ENCODE measurements at regions not wholly inside any gene's neighbourhood (a gene's known extent, or its start where the extent isn't known, plus 50 kb on each side); places are given as distances from the start of the nearest gene placed in this dataset.

DNA sequence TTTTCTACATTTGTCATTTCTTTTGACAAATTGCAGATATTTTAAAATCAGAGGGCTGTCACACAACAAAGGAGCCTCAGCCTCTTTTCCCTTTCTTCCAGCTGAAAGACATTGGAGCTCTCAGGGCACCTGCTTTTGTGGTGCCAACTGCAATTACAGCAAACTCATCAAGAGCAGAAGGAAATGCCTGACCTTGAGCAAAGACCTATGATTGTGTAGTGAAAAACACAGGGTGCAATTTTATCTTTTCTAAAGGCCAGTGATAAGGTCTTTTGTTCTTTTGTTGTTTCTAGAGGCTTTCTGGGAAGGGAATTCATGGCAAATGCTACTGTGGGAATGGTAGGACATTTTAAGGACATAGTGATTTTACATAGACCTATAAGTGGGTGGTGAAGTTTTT is 214.3 kb downstream of the OXSM start:
- Histone ChIP-seq H3K4me3 (no peak overlapping the region), H3K9ac (ENCODE audit: insufficient read depth in 1 of 2, low read depth in 2 of 2, low read length in 2 of 2) (no peak overlapping the region), H3K36me3 (ENCODE audit: control insufficient read depth, insufficient read depth, low read length) (no peaks in the 10 kb centered on the region), H4K20me1 (replicated peaks; ENCODE audit: control insufficient read depth, insufficient read depth, low read length) (no peaks in the 10 kb centered on the region), H3K27ac (ENCODE audit: extremely low read depth, low read depth, low read length) (no peak overlapping the region), H3K9me3 (replicated peaks; ENCODE audit: control insufficient read depth, insufficient read depth, low read depth, low read length) (no peaks in the 10 kb centered on the region), H3K4me1 (replicated peaks in 1 of 2; ENCODE audit: control insufficient read depth in 2 of 2, insufficient read depth in 2 of 2, low read length in 2 of 2) (no peaks in the 10 kb centered on the region), H2AFZ (ENCODE audit: low read depth, low read length) (no peak overlapping the region), H3K4me2 (ENCODE audit: insufficient read depth, low read length) (no peak overlapping the region), H3K9me1 (ENCODE audit: control insufficient read depth, insufficient read depth, low read length) (no peaks in the 10 kb centered on the region), H3K27me3 (ENCODE audit: control insufficient read depth in 2 of 2, insufficient read depth in 2 of 2, low read length in 2 of 2) (no peaks in the 10 kb centered on the region), H3K79me2 (ENCODE audit: control insufficient read depth, insufficient read depth, low read length) (no peaks in the 10 kb centered on the region)
- POLR2A ChIA-PET: no interaction called here
- no peak for DNase-seq (ENCODE audit: extremely low read depth in 1 of 4, low spot score in 3 of 4)
- CTCF ChIA-PET (ENCODE audit: low intra/inter-chr PET ratio): no interaction called here
- FAIRE-seq: no peak
- BruUV-seq (replicated peaks): no TSS peak
- TF ChIP-seq HMG20A (CRISPR knock-in tag; conservative IDR thresholded peaks at IDR 0.05): no peak
- no peak for ATAC-seq
- intact Hi-C loops (cut with micrococcal nuclease) (no loop called here), in situ Hi-C loops (cut with MboI) (no loop called here)

DNA sequence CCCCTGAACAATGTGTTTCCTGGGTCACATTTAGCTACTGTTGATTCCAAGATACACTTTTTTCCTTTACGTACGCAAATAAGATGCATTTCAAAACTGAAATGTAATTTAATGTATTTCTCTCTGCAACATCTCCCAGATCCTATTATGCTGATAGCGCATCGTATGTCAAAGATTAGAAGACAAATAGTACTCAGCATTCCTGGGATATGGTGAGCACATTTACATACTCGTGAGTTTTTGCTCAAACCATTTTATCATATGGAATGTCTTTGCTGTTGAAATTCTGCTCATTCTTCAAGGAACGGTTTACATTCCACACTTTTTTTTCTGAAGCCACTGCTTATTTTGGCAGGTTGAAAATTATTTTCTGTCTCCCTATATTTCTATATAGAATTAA is 221.4 kb downstream of the OXSM start:
- no peak for ATAC-seq

More for the DNA sequence above, 221.4 kb downstream of the OXSM start:
- H2AFZ ChIP-seq (ENCODE audit: low read depth, low read length): no peak overlapping the region
- no peaks in the 10 kb centered on the region for H3K9me1 ChIP-seq (ENCODE audit: control insufficient read depth, insufficient read depth, low read length)
- CTCF ChIA-PET (ENCODE audit: low intra/inter-chr PET ratio): no interaction called here
- H3K27me3 ChIP-seq (ENCODE audit: control insufficient read depth in 2 of 2, insufficient read depth in 2 of 2, low read length in 2 of 2): no peaks in the 10 kb centered on the region
- no peaks in the 10 kb centered on the region for H3K79me2 ChIP-seq (ENCODE audit: control insufficient read depth, insufficient read depth, low read length)
- no peaks in the 10 kb centered on the region for H4K20me1 ChIP-seq (replicated peaks; ENCODE audit: control insufficient read depth, insufficient read depth, low read length)
- intact Hi-C loops (cut with micrococcal nuclease): no loop called here
- 4% methylated on average over 6 of the region's 6 CpGs for WGBS (ENCODE audit: insufficient coverage, low coverage, missing lambda C conversion rate)
- no peak overlapping the region for H3K4me3 ChIP-seq
- in situ Hi-C loops (cut with MboI): no loop called here
- POLR2A ChIA-PET: no interaction called here
- H3K27ac ChIP-seq (ENCODE audit: extremely low read depth, low read depth, low read length): no peak overlapping the region
- H3K9ac ChIP-seq (ENCODE audit: insufficient read depth in 1 of 2, low read depth in 2 of 2, low read length in 2 of 2): no peak overlapping the region
- TF ChIP-seq ERF (CRISPR knock-in tag; IDR thresholded peaks at IDR 0.05) (no peak), JUND (IDR thresholded peaks at IDR 0.05; ENCODE audit: borderline replicate concordance, low read depth, low read length) (no peak), JUND (tag; IDR thresholded peaks at IDR 0.05; ENCODE audit: borderline replicate concordance, low read depth, low read length) (no peak), ZNF282 (CRISPR knock-in tag; IDR thresholded peaks at IDR 0.05) (no peak)
- TF ChIP-seq, protein P1, sequence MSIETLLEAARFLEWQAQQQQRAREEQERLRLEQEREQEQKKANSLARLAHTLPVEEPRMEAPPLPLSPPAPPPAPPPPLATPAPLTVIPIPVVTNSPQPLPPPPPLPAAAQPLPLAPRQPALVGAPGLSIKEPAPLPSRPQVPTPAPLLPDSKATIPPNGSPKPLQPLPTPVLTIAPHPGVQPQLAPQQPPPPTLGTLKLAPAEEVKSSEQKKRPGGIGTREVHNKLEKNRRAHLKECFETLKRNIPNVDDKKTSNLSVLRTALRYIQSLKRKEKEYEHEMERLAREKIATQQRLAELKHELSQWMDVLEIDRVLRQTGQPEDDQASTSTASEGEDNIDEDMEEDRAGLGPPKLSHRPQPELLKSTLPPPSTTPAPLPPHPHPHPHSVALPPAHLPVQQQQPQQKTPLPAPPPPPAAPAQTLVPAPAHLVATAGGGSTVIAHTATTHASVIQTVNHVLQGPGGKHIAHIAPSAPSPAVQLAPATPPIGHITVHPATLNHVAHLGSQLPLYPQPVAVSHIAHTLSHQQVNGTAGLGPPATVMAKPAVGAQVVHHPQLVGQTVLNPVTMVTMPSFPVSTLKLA (conservative IDR thresholded peaks at IDR 0.05): no peak
- DNase-seq (ENCODE audit: extremely low read depth in 1 of 4, low spot score in 3 of 4): no peak
- BruUV-seq (replicated peaks): no TSS peak
- no peaks in the 10 kb centered on the region for H3K9me3 ChIP-seq (replicated peaks; ENCODE audit: control insufficient read depth, insufficient read depth, low read depth, low read length)
- H3K4me2 ChIP-seq (ENCODE audit: insufficient read depth, low read length): no peak overlapping the region
- FAIRE-seq: no peak
- H3K36me3 ChIP-seq (ENCODE audit: control insufficient read depth, insufficient read depth, low read length): no peaks in the 10 kb centered on the region
- H3K4me1 ChIP-seq (replicated peaks in 1 of 2; ENCODE audit: control insufficient read depth in 2 of 2, insufficient read depth in 2 of 2, low read length in 2 of 2): no peaks in the 10 kb centered on the region

All from K562 (cell line).